HUDEP-2 (cell line): ENCODE measurements at regions not wholly inside any gene's neighbourhood (a gene's known extent, or its start where the extent isn't known, plus 50 kb on each side); places are given as distances from the start of the nearest gene placed in this dataset.
"Not testable (repeated sequence)": the region's sequence is repeated elsewhere in the genome, so short reads cannot be mapped to it uniquely, and the experiment has no call there.

Source experiments
- DNase-seq, 76 experiments: peaks; one replicate each; lab custom pipeline; 2025; ENCODE audit not compliant: unreplicated experiment in 76 of 76; lab: John Stamatoyannopoulos, UW

- DNase-seq: no peak
These were observed 453.2 kb downstream of the NR2F2 start for GRCh38 chr15:96783746-96784145.

DNA sequence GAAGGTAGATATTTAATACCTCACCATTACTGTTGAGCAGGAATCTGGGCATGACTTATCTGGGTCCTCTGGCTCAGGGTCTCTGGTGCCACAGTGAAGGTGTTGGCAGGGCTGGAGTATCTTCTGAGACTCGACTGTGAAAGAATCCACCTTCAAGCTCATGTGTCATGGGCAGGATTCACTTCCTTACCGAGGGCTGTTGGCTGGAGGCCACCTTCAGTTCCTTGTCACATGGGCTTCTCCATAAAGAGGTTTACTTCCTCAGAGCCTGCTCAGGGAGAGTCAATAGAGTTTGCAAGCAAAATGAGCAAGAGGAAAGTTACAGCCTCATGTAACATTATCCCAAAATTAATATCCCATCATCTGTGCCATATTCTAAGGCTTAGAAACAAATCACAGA lies 459.5 kb downstream of the NR2F2 start:
- no peak for DNase-seq

- DNase-seq: no peak
These were observed 461.7 kb downstream of the NR2F2 start for GRCh38 chr15:96792216-96792615.

- DNase-seq: no peak
These were observed 466.3 kb downstream of the NR2F2 start for GRCh38 chr15:96796841-96797240.

DNA sequence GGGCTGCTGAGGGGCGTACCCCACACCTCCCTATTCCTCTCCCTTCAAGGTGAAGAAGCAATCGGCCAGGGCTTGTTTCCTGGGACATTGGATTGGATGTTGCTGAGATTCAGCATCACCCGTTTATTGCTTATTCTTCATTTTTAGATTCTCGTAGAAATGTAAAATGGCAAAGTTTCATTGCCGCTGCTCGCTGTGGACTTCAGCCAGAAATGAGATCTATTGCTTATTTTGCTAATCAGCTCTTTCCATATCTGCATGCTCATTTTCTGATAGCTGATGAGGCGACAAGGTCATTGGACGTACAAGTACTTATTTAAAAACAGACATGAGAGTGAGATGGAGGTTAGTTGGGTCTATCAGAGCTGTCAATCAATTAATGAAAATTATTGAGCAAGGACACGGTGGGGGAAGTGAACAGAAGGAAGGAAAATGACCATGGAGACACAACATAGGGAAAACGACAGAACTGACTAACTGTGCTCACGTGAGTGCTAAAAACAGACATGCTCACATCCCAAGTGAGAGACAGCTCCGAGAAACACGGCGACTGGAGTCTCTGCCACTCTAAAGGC lies 471.2 kb downstream of the NR2F2 start:
- DNase-seq: no peak

- no peak for DNase-seq
These were observed 472.2 kb downstream of the NR2F2 start for GRCh38 chr15:96802611-96803255.

GRCh38 chr15:96804754-96805153 lies 474.3 kb downstream of the NR2F2 start:
- DNase-seq: no peak

GRCh38 chr15:96807361-96807760 lies 476.9 kb downstream of the NR2F2 start:
- DNase-seq: no peak

DNA sequence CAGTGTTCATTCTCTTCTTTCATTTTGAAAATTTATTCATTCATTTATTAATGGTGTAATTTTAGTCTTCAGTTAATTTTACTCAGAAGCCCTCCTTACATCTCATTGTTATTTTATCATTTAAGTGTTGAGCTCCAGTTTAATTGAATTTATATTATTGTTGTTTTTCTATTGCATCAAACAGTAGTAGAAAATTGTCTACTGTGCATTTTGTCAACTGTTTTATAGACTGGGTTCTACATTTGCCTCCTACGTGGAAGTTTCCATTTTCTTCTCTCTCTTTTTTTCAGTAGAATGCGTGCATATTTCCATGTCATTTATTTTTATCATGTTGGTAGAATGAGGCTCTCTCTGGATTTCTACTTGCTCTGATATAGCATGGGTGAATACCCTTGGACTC lies 487.4 kb downstream of the NR2F2 start:
- no peak for DNase-seq

DNA sequence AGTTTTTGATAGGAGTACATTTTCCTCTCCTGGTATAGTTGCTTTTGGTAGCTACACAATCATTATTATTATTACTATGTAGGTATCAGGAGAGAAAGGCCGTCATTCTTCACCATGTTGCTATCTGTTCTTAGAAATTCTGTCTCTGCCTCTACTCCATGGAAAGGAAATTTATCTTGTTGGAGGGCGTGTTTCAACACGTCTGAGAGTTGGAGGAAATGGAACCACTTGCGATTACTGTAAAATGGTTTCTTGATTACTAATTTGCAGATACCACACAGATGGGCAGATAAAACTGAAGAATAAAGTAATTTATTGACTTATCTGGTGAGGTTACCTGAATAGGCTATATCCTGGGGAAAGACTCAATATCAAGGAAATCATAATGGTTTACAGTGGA lies 488.4 kb downstream of the NR2F2 start:
- no peak for DNase-seq

GRCh38 chr15:96827981-96828380 lies 497.5 kb downstream of the NR2F2 start:
- DNase-seq: no peak

DNA sequence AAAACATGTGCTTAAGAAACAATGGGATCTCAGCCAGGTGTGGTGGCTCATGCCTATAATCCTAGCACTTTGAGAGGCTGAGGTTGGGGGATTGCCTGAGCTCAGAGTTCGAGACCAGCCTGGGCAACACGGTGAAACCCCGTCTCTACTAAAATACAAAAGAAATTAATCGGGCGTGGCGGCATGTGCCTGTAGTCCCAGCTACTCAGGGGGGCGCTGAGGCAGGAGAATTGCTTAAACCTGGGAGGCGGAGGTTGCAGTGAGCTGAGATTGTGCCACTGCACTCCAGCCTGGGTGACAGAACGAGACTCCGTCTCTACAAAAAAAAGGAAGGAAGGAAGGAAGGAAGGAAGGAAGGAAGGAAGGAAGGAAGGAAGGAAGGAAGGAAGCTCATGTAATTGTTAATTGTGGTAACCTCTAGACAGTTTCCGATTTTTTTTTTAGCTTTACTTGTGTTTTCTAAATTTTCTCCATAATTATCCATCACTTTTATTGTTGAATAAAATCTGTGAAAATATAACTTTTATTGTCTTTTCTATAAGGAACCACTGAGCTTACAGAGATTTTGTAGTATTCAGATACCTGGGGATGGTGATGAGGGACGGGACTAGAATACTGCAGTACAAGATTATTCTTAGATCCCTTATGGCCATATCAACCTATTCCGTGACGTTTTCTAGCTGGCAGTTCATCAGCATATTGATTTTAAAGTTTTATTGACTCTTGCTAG lies 506.9 kb downstream of the NR2F2 start:
- DNase-seq: no peak

- DNase-seq: no peak
These were observed 507.6 kb downstream of the NR2F2 start for GRCh38 chr15:96838081-96838480.

GRCh38 chr15:96849271-96849900 lies 518.9 kb downstream of the NR2F2 start:
- DNase-seq: no peak

- peak in 2 of 76 experiments; percentile 3 to 16 for DNase-seq
These were observed 521.1 kb downstream of the NR2F2 start for GRCh38 chr15:96851613-96852012.

- no peak for DNase-seq
These were observed 528.2 kb downstream of the NR2F2 start for GRCh38 chr15:96858694-96859093.

DNA sequence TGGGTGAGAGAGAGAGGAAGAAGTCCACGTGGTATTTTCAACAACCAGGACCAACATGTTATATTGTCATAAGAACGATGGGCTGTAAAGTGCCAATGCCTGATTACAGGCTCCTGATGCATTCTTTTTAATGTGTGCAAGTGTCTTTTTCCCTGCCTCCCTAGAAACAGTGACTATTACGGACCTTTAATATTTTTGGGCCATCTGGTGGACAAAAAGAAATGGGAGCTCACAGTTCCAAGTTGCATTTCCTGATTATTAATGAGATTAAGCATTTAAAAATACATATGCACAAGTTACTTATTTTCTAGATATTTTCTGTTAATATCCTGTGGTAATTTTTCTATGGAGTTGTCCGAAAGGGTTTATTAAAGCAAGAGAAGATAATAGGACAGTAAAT lies 530.2 kb downstream of the NR2F2 start:
- DNase-seq: no peak

DNA sequence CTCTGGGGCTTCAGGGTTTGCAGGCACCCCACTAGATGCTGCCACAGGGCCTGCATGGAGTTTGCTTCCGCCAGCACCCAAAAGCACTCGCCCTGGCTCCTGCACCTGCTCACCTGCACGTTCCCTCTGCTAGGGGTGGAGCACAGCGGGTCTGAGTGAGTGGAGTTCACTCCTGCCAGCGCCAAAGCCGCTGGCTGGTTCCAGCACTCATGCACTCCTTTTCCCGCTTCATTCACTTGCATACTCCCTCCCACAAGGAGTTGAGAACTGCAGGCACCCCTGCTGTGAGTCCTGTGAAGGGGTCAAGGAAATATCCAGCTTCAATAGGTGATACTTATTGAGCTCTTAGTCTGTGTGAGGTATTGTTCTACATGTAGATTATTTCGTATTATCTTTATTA lies 537.5 kb downstream of the NR2F2 start:
- DNase-seq: no peak

- DNase-seq: no peak
These were observed 538.6 kb downstream of the NR2F2 start for GRCh38 chr15:96869122-96869521.

GRCh38 chr15:96869790-96870189 lies 539.3 kb downstream of the NR2F2 start:
- no peak for DNase-seq

- DNase-seq: no peak
These were observed 540.1 kb downstream of the NR2F2 start for GRCh38 chr15:96870580-96870979.

- not testable (repeated sequence) for DNase-seq
These were observed 546.9 kb downstream of the NR2F2 start for GRCh38 chr15:96877442-96877841.
